MM.1S (cell line): ENCODE measurements at regions not wholly inside any gene's neighbourhood (a gene's known extent, or its start where the extent isn't known, plus 50 kb on each side); places are given as distances from the start of the nearest gene placed in this dataset.

Experiments
- DNase-seq: peaks from one replicate; pipeline ENCODE4 v3.0.0-alpha.2; 2015
- H2AFZ ChIP-seq: fragments of 300-600 bp; sonication (generic); 2 replicates; pipeline ENCODE4 v1.6.0; 2016; ENCODE audit warnings: antibody characterized with exemption, low read length
- H3F3A ChIP-seq: fragments of 300-600 bp; sonication (generic); 2 replicates; pipeline ENCODE4 v1.6.1; 2016; ENCODE audit warnings: mild to moderate bottlenecking, antibody characterized with exemption, low read length, moderate library complexity, mixed read lengths; ENCODE audit not compliant: insufficient read depth
- H3K27ac ChIP-seq: fragments of 300-600 bp; sonication (generic); 2 replicates; pipeline ENCODE4 v1.5.1; 2016; ENCODE audit warnings: mild to moderate bottlenecking, low read length
- H3K27me3 ChIP-seq: fragments of 300-600 bp; sonication (generic); replicated peaks from 2 replicates; pipeline ENCODE4 v1.6.0; 2016; ENCODE audit warnings: low read length; ENCODE audit not compliant: insufficient read depth
- H3K36me3 ChIP-seq: fragments of 300-600 bp; sonication (generic); replicated peaks from 2 replicates; pipeline ENCODE4 v1.6.1; 2016; ENCODE audit warnings: mild to moderate bottlenecking, low read length, mixed read lengths; ENCODE audit not compliant: insufficient read depth
- H3K4me1 ChIP-seq: fragments of 300-600 bp; sonication (generic); 2 replicates; pipeline ENCODE4 v1.6.1; 2016; ENCODE audit warnings: low read length, mixed read lengths
- H3K4me2 ChIP-seq: fragments of 300-600 bp; sonication (generic); 2 replicates; pipeline ENCODE4 v1.6.0; 2016; ENCODE audit warnings: low read depth, low read length
- H3K4me3 ChIP-seq: fragments of 300-600 bp; sonication (generic); 2 replicates; pipeline ENCODE4 v1.5.1; 2016; ENCODE audit warnings: low read length, mixed read lengths
- H3K79me2 ChIP-seq: fragments of 300-600 bp; sonication (generic); 2 replicates; pipeline ENCODE4 v1.6.1; 2016; ENCODE audit warnings: mixed run types, low read length, mixed read lengths
- H3K9ac ChIP-seq: fragments of 300-600 bp; sonication (generic); 2 replicates; pipeline ENCODE4 v1.6.1; 2016; ENCODE audit warnings: low read length, mixed read lengths
- H3K9me2 ChIP-seq: fragments of 300-600 bp; sonication (generic); replicated peaks from 2 replicates; pipeline ENCODE4 v1.6.1; 2016; ENCODE audit warnings: mild to moderate bottlenecking, low read length, mixed read lengths; ENCODE audit not compliant: insufficient read depth
- H3K9me3 ChIP-seq: fragments of 300-600 bp; sonication (generic); replicated peaks from 2 replicates; pipeline ENCODE4 v1.6.1; 2016; ENCODE audit warnings: mild to moderate bottlenecking, low read length, mixed read lengths; ENCODE audit not compliant: insufficient read depth
- H4K20me1 ChIP-seq: fragments of 300-600 bp; sonication (generic); 2 replicates; pipeline ENCODE4 v1.6.1; 2016; ENCODE audit warnings: mild to moderate bottlenecking, low read length, moderate library complexity, mixed read lengths; ENCODE audit not compliant: insufficient read depth
- CTCF ChIP-seq: fragments of 300-600 bp; sonication (generic); IDR thresholded peaks from 2 replicates; pipeline ENCODE4 v1.5.1; 2016; ENCODE audit warnings: antibody characterized with exemption, low read length, mixed read lengths
- EZH2 ChIP-seq: fragments of 300-600 bp; sonication (generic); optimal IDR thresholded peaks from 2 replicates; pipeline ENCODE3; 2017; ENCODE audit warnings: low read depth, mild to moderate bottlenecking, antibody characterized with exemption, low read length, mixed read lengths
- EZH2phosphoT487 ChIP-seq: fragments of 300-600 bp; sonication (generic); IDR thresholded peaks from 2 replicates; pipeline ENCODE4 v1.6.1; 2018; ENCODE audit warnings: antibody characterized with exemption, low read length

GRCh38 chr9:71331603-71332002, 210.2 kb upstream of the TRPM3 start:
- no peaks in the 10 kb centered on the region for H3K9me3 ChIP-seq
- no peak overlapping the region for H3K4me3 ChIP-seq
- H3K36me3 ChIP-seq = no peaks in the 10 kb centered on the region
- H2AFZ ChIP-seq = no peak overlapping the region
- H3F3A ChIP-seq = no peaks in the 10 kb centered on the region
- no peaks in the 10 kb centered on the region for H3K79me2 ChIP-seq
- no peaks in the 10 kb centered on the region for H3K4me1 ChIP-seq
- H3K4me2 ChIP-seq = no peak overlapping the region
- DNase-seq = no peak
- no peaks in the 10 kb centered on the region for H3K27me3 ChIP-seq
- H3K9me2 ChIP-seq = no peaks in the 10 kb centered on the region
- no peak for TF ChIP-seq EZH2phosphoT487
- TF ChIP-seq EZH2 = no peak
- no peak for TF ChIP-seq CTCF
- H4K20me1 ChIP-seq = no peaks in the 10 kb centered on the region
- H3K9ac ChIP-seq = no peak overlapping the region
- no peak overlapping the region for H3K27ac ChIP-seq

- DNase-seq = no peak
- no peak overlapping the region for H3K27ac ChIP-seq
- no peaks in the 10 kb centered on the region for H3K36me3 ChIP-seq
- no peak overlapping the region for H3K4me2 ChIP-seq
- H3K4me3 ChIP-seq = no peak overlapping the region
- H3K9ac ChIP-seq = no peak overlapping the region
- no peaks in the 10 kb centered on the region for H3K4me1 ChIP-seq
- H3K27me3 ChIP-seq = no peaks in the 10 kb centered on the region
- H4K20me1 ChIP-seq = no peaks in the 10 kb centered on the region
- no peaks in the 10 kb centered on the region for H3F3A ChIP-seq
- no peak for TF ChIP-seq CTCF
- no peak for TF ChIP-seq EZH2phosphoT487
- TF ChIP-seq EZH2 = no peak
- no peaks in the 10 kb centered on the region for H3K9me3 ChIP-seq
- no peaks in the 10 kb centered on the region for H3K9me2 ChIP-seq
- no peaks in the 10 kb centered on the region for H3K79me2 ChIP-seq
- H2AFZ ChIP-seq = no peak overlapping the region
These were observed 208.5 kb upstream of the TRPM3 start for GRCh38 chr9:71329873-71330272.

- Histone ChIP-seq H4K20me1 (no peaks in the 10 kb centered on the region), H3K9me3 (no peaks in the 10 kb centered on the region), H3K9me2 (no peaks in the 10 kb centered on the region), H3K27me3 (no peaks in the 10 kb centered on the region), H3F3A (no peaks in the 10 kb centered on the region), H3K27ac (no peak overlapping the region), H3K4me2 (no peak overlapping the region), H2AFZ (no peak overlapping the region), H3K79me2 (no peaks in the 10 kb centered on the region), H3K4me3 (no peak overlapping the region), H3K36me3 (no peaks in the 10 kb centered on the region), H3K9ac (no peak overlapping the region), H3K4me1 (no peaks in the 10 kb centered on the region)
- DNase-seq = no peak
- no peak for TF ChIP-seq CTCF
- TF ChIP-seq EZH2 = no peak
- TF ChIP-seq EZH2phosphoT487 = no peak
These were observed 204.9 kb upstream of the TRPM3 start for GRCh38 chr9:71326360-71326759.

- no peak overlapping the region for H2AFZ ChIP-seq
- no peaks in the 10 kb centered on the region for H4K20me1 ChIP-seq
- H3K4me1 ChIP-seq = no peaks in the 10 kb centered on the region
- TF ChIP-seq EZH2 = no peak
- TF ChIP-seq CTCF = no peak
- TF ChIP-seq EZH2phosphoT487 = no peak
- no peaks in the 10 kb centered on the region for H3K79me2 ChIP-seq
- no peak overlapping the region for H3K27ac ChIP-seq
- H3K4me3 ChIP-seq = no peak overlapping the region
- H3K36me3 ChIP-seq = no peaks in the 10 kb centered on the region
- no peak overlapping the region for H3K9ac ChIP-seq
- H3K27me3 ChIP-seq = no peaks in the 10 kb centered on the region
- H3K4me2 ChIP-seq = no peak overlapping the region
- DNase-seq = no peak
- no peaks in the 10 kb centered on the region for H3F3A ChIP-seq
- H3K9me2 ChIP-seq = no peaks in the 10 kb centered on the region
- no peaks in the 10 kb centered on the region for H3K9me3 ChIP-seq
These were observed 201.9 kb upstream of the TRPM3 start for GRCh38 chr9:71323357-71323756.
